ENCODE measurements at regions not wholly inside any gene's neighbourhood (a gene's known extent, or its start where the extent isn't known, plus 50 kb on each side); places are given as distances from the start of the nearest gene placed in this dataset.

- H3K4me3 ChIP-seq (replicated peaks in 1 of 3; ENCODE audit: insufficient read depth in 1 of 3, low read depth in 1 of 3, low read length in 3 of 3) = no peak overlapping the region
- intact Hi-C loops (cut with micrococcal nuclease) (loop anchor here (10.0 kb wide), 2 partner anchors 1085 to 1445 kb away; no protein-coding TSS in a partner anchor), dilution Hi-C loops (cut with MboI; ENCODE audit: extremely low pct_ligation_motif_present, low sequenced_read_pairs) (no loop called here)
- POLR2A ChIA-PET = no interaction called here
- no peaks in the 10 kb centered on the region for H3K9me3 ChIP-seq (replicated peaks; ENCODE audit: control insufficient read depth, insufficient read depth, low read length)
- no peak overlapping the region for H3K27ac ChIP-seq (ENCODE audit: insufficient read depth, low read depth, low read length)
- H3K4me1 ChIP-seq (ENCODE audit: control insufficient read depth, extremely low read depth, insufficient read depth, low read length) = peaks cover 8% of the 10 kb centered on the region
- no peaks in the 10 kb centered on the region for H3K79me2 ChIP-seq (ENCODE audit: control insufficient read depth, insufficient read depth, low read length)
- H2AFZ ChIP-seq (ENCODE audit: low read depth, low read length) = no peak overlapping the region
- H3K9ac ChIP-seq (replicated peaks; ENCODE audit: extremely low read depth, insufficient read depth, low read length) = no peak overlapping the region
- no peaks in the 10 kb centered on the region for H3K27me3 ChIP-seq (ENCODE audit: control insufficient read depth in 2 of 2, insufficient read depth in 2 of 2, low read length in 2 of 2)
- no peak overlapping the region for H3K4me2 ChIP-seq (ENCODE audit: insufficient read depth, low read length)
- no peaks in the 10 kb centered on the region for H3K9me1 ChIP-seq (replicated peaks; ENCODE audit: control insufficient read depth, extremely low read depth, insufficient read depth, low read length)
- CTCF ChIA-PET = interaction anchor here (1.2 to 1.9 kb wide), 2 partner anchors 10 to 329 kb away, joined by 4 to 5 read pairs; no protein-coding TSS in a partner anchor
- no peaks in the 10 kb centered on the region for H4K20me1 ChIP-seq (replicated peaks; ENCODE audit: control insufficient read depth, extremely low read depth, insufficient read depth, low read length)
- TF ChIP-seq MAX (IDR thresholded peaks at IDR 0.05; ENCODE audit: insufficient read depth, insufficient read length) (no peak), EZH2 (IDR thresholded peaks at IDR 0.05; ENCODE audit: borderline replicate concordance, low read depth, low read length, severe bottlenecking) (no peak), GATA2 (IDR thresholded peaks at IDR 0.05; ENCODE audit: insufficient read depth, insufficient read length, low read depth, low read length) (no peak), FOS (IDR thresholded peaks at IDR 0.05; ENCODE audit: borderline replicate concordance, insufficient read depth, low read length) (peak; percentile 33), MYC (IDR thresholded peaks at IDR 0.05; ENCODE audit: low read depth, low read length) (no peak), JUN (IDR thresholded peaks at IDR 0.05; ENCODE audit: borderline replicate concordance, insufficient read depth, insufficient read length, low read depth) (no peak), POLR2A (IDR thresholded peaks at IDR 0.05; ENCODE audit: low read depth, low read length) (no peak), POLR2AphosphoS5 (IDR thresholded peaks at IDR 0.05; ENCODE audit: insufficient read depth, low read depth, low read length) (no peak)
- H3K36me3 ChIP-seq (ENCODE audit: control insufficient read depth in 2 of 2, extremely low read depth in 1 of 2, insufficient read depth in 2 of 2, low read length in 2 of 2) = no peaks in the 10 kb centered on the region
- DNase-seq (ENCODE audit: low read depth, low spot score) (no peak), FAIRE-seq (no peak)
- BruUV-seq (replicated peaks) = no TSS peak
Measured at GRCh38 chr9:81519816-81520495, 169.4 kb downstream of the TLE1 start.

GRCh38 chr9:81517954-81518353 is 171.4 kb downstream of the TLE1 start:
- Histone ChIP-seq H3K4me3 (replicated peaks in 1 of 3; ENCODE audit: insufficient read depth in 1 of 3, low read depth in 1 of 3, low read length in 3 of 3) (no peak overlapping the region), H3K27me3 (ENCODE audit: control insufficient read depth in 2 of 2, insufficient read depth in 2 of 2, low read length in 2 of 2) (no peaks in the 10 kb centered on the region), H3K9me1 (replicated peaks; ENCODE audit: control insufficient read depth, extremely low read depth, insufficient read depth, low read length) (no peaks in the 10 kb centered on the region), H4K20me1 (replicated peaks; ENCODE audit: control insufficient read depth, extremely low read depth, insufficient read depth, low read length) (no peaks in the 10 kb centered on the region), H3K4me1 (ENCODE audit: control insufficient read depth, extremely low read depth, insufficient read depth, low read length) (peaks cover 3% of the 10 kb centered on the region), H3K9ac (replicated peaks; ENCODE audit: extremely low read depth, insufficient read depth, low read length) (no peak overlapping the region), H3K4me2 (ENCODE audit: insufficient read depth, low read length) (no peak overlapping the region), H3K9me3 (replicated peaks; ENCODE audit: control insufficient read depth, insufficient read depth, low read length) (no peaks in the 10 kb centered on the region), H2AFZ (ENCODE audit: low read depth, low read length) (no peak overlapping the region), H3K79me2 (ENCODE audit: control insufficient read depth, insufficient read depth, low read length) (no peaks in the 10 kb centered on the region), H3K36me3 (ENCODE audit: control insufficient read depth in 2 of 2, extremely low read depth in 1 of 2, insufficient read depth in 2 of 2, low read length in 2 of 2) (no peaks in the 10 kb centered on the region), H3K27ac (ENCODE audit: insufficient read depth, low read depth, low read length) (no peak overlapping the region)
- CTCF ChIA-PET = no interaction called here
- no TSS peak for BruUV-seq (replicated peaks)
- POLR2A ChIA-PET = no interaction called here
- DNase-seq (ENCODE audit: low read depth, low spot score) = no peak
- peak; percentile 4 for FAIRE-seq
- dilution Hi-C loops (cut with MboI; ENCODE audit: extremely low pct_ligation_motif_present, low sequenced_read_pairs) = no loop called here
- TF ChIP-seq FOS (IDR thresholded peaks at IDR 0.05; ENCODE audit: borderline replicate concordance, insufficient read depth, low read length) (no peak), MAX (IDR thresholded peaks at IDR 0.05; ENCODE audit: insufficient read depth, insufficient read length) (no peak), CTCF (IDR thresholded peaks at IDR 0.05; ENCODE audit: extremely low read depth in 1 of 2, insufficient read depth in 1 of 2, low read depth in 1 of 2, low read length in 2 of 2) (no peak), POLR2A (IDR thresholded peaks at IDR 0.05; ENCODE audit: low read depth, low read length) (no peak), POLR2AphosphoS5 (IDR thresholded peaks at IDR 0.05; ENCODE audit: insufficient read depth, low read depth, low read length) (no peak), JUN (IDR thresholded peaks at IDR 0.05; ENCODE audit: borderline replicate concordance, insufficient read depth, insufficient read length, low read depth) (no peak), EZH2 (IDR thresholded peaks at IDR 0.05; ENCODE audit: borderline replicate concordance, low read depth, low read length, severe bottlenecking) (no peak), MYC (IDR thresholded peaks at IDR 0.05; ENCODE audit: low read depth, low read length) (no peak), GATA2 (IDR thresholded peaks at IDR 0.05; ENCODE audit: insufficient read depth, insufficient read length, low read depth, low read length) (no peak)
- intact Hi-C loops (cut with micrococcal nuclease) = no loop called here
